ENCODE measurements at regions not wholly inside any gene's neighbourhood (a gene's known extent, or its start where the extent isn't known, plus 50 kb on each side); places are given as distances from the start of the nearest gene placed in this dataset.

GRCh38 chr15:87450314-87450713 lies 806.2 kb downstream of the NTRK3 start:
- Histone ChIP-seq H3K27me3 (replicated peaks; ENCODE audit: insufficient read depth) (no peaks in the 10 kb centered on the region), H3K4me3 (no peak overlapping the region), H3K27ac (no peak overlapping the region), H3K9me3 (no peaks in the 10 kb centered on the region), H3K4me1 (replicated peaks) (no peaks in the 10 kb centered on the region), H3K36me3 (no peaks in the 10 kb centered on the region)
- TF ChIP-seq CTCF (IDR thresholded peaks at IDR 0.05) (no peak), POLR2A (IDR thresholded peaks at IDR 0.05) (no peak), POLR2AphosphoS5 (IDR thresholded peaks at IDR 0.05) (no peak)
- intact Hi-C loops (cut with DNase I), result no loop called here
- 14% methylated on average over 1 of the region's 1 CpG for WGBS
- DNase-seq (ENCODE audit: low spot score), result no peak

- intact Hi-C loops (cut with DNase I), result no loop called here
Measured at GRCh38 chr15:87439090-87439489, 817.4 kb downstream of the NTRK3 start.

GRCh38 chr15:87433871-87434270 lies 822.7 kb downstream of the NTRK3 start:
- intact Hi-C loops (cut with DNase I), result no loop called here
- H3K36me3 ChIP-seq, result no peaks in the 10 kb centered on the region
- H3K27ac ChIP-seq, result no peak overlapping the region
- no peaks in the 10 kb centered on the region for H3K9me3 ChIP-seq
- no peak for TF ChIP-seq POLR2AphosphoS5 (IDR thresholded peaks at IDR 0.05)
- no peak for TF ChIP-seq POLR2A (IDR thresholded peaks at IDR 0.05)
- no peak for TF ChIP-seq CTCF (IDR thresholded peaks at IDR 0.05)
- H3K4me3 ChIP-seq, result no peak overlapping the region
- DNase-seq (ENCODE audit: low spot score), result no peak
- H3K4me1 ChIP-seq (replicated peaks), result no peaks in the 10 kb centered on the region
- H3K27me3 ChIP-seq (replicated peaks; ENCODE audit: insufficient read depth), result no peaks in the 10 kb centered on the region
- 79% methylated on average over 1 of the region's 1 CpG for WGBS

More at GRCh38 chr15:87439090-87439489, 817.4 kb downstream of the NTRK3 start:
- H3K4me3 ChIP-seq, result no peak overlapping the region
- WGBS, result 68% methylated on average over 2 of the region's 2 CpGs
- TF ChIP-seq POLR2AphosphoS5 (IDR thresholded peaks at IDR 0.05) (no peak), POLR2A (IDR thresholded peaks at IDR 0.05) (no peak), CTCF (IDR thresholded peaks at IDR 0.05) (no peak)
- H3K9me3 ChIP-seq, result no peaks in the 10 kb centered on the region
- H3K27ac ChIP-seq, result no peak overlapping the region
- no peak for DNase-seq (ENCODE audit: low spot score)
- no peaks in the 10 kb centered on the region for H3K27me3 ChIP-seq (replicated peaks; ENCODE audit: insufficient read depth)
- H3K4me1 ChIP-seq (replicated peaks), result no peaks in the 10 kb centered on the region
- H3K36me3 ChIP-seq, result no peaks in the 10 kb centered on the region

- intact Hi-C loops (cut with DNase I), result no loop called here
- 32% methylated on average over 1 of the region's 1 CpG for WGBS
Measured at GRCh38 chr15:87429754-87430153, 826.8 kb downstream of the NTRK3 start.

More at GRCh38 chr15:87429754-87430153, 826.8 kb downstream of the NTRK3 start:
- H3K9me3 ChIP-seq, result no peaks in the 10 kb centered on the region
- H3K4me1 ChIP-seq (replicated peaks), result no peaks in the 10 kb centered on the region
- no peak for TF ChIP-seq POLR2A (IDR thresholded peaks at IDR 0.05)
- no peak for TF ChIP-seq POLR2AphosphoS5 (IDR thresholded peaks at IDR 0.05)
- no peak for TF ChIP-seq CTCF (IDR thresholded peaks at IDR 0.05)
- DNase-seq (ENCODE audit: low spot score), result no peak
- H3K27me3 ChIP-seq (replicated peaks; ENCODE audit: insufficient read depth), result no peaks in the 10 kb centered on the region
- H3K4me3 ChIP-seq, result no peak overlapping the region
- H3K27ac ChIP-seq, result no peak overlapping the region
- no peaks in the 10 kb centered on the region for H3K36me3 ChIP-seq

Measured in prostate gland (tissue), 2 donors.